Gastroesophageal sphincter (tissue), 4 donors: ENCODE measurements at regions not wholly inside any gene's neighbourhood (a gene's known extent, or its start where the extent isn't known, plus 50 kb on each side); places are given as distances from the start of the nearest gene placed in this dataset.

ENCODE experiments used
- ATAC-seq: fragments of 150-250 bp; one replicate; pipeline ENCODE4 v1.9.1; 2016; ENCODE audit warnings: mild to moderate bottlenecking, moderate library complexity
- H3K27ac ChIP-seq, 4 donors: fragments of 200-600 bp; sonication (generic) in 3 of 4; 1 replicate in 3 of 4; 2 replicates in 1 of 4; pipeline ENCODE4 v1.5.1; 2016 to 2019
- H3K27me3 ChIP-seq: fragments of 200-600 bp; sonication (generic); one replicate; pipeline ENCODE4 v1.5.1; 2019
- H3K36me3 ChIP-seq, 2 donors: fragments of 200-600 bp; sonication (generic); one replicate each; pipeline ENCODE4 v1.5.1; 2019; ENCODE audit warnings: control low read depth in 1 of 2
- H3K4me1 ChIP-seq, 3 donors: fragments of 200-600 bp; sonication (generic); 1 replicate in 2 of 3; 2 replicates in 1 of 3; pipeline ENCODE4 v1.5.1; 2016 to 2019; ENCODE audit warnings: control low read depth in 2 of 3
- H3K4me3 ChIP-seq, 2 donors: fragments of 200-600 bp; sonication (generic); one replicate each; pipeline ENCODE4 v1.5.1; 2019; ENCODE audit warnings: mild to moderate bottlenecking in 1 of 2, moderate library complexity in 1 of 2
- H3K9me3 ChIP-seq, 3 donors: fragments of 200-600 bp; sonication (generic); one replicate each; pipeline ENCODE4 v1.5.1; 2017 to 2019; ENCODE audit warnings: control low read depth in 2 of 3
- EP300 ChIP-seq: sonication (generic); formaldehyde crosslinking; IDR thresholded peaks from one replicate; pipeline ENCODE4 v1.6.1; 2017; ENCODE audit warnings: antibody characterized with exemption, mild to moderate bottlenecking
- POLR2A ChIP-seq, 2 donors: fragments of 450-650 bp; IDR thresholded peaks; one replicate each; pipeline ENCODE4 v1.6.1; 2017; ENCODE audit warnings: antibody characterized with exemption in 2 of 2, mild to moderate bottlenecking in 2 of 2, moderate library complexity in 1 of 2
- POLR2AphosphoS5 ChIP-seq: sonication (generic); formaldehyde crosslinking; IDR thresholded peaks from one replicate; pipeline ENCODE4 v1.6.1; 2017; ENCODE audit warnings: antibody characterized with exemption
- WGBS, 2 donors: methylation state at CpG; one replicate each; pipeline ENCODE4 v1.1.5; 2018; ENCODE audit warnings: low coverage in 1 of 2; 5-methylcytosine and 5-hydroxymethylcytosine counted together
- TF ChIP-seq, protein P1 (sequence below), 4 experiments: fragments of 200-600 bp in 2 of 4; fragments of 450-650 bp in 2 of 4; sonication (generic) in 1 of 4; IDR thresholded peaks; one replicate each; pipeline ENCODE4 v1.5.1; 2017 to 2019; ENCODE audit warnings: antibody characterized with exemption in 4 of 4, mild to moderate bottlenecking in 2 of 4, moderate library complexity in 2 of 4

DNA sequence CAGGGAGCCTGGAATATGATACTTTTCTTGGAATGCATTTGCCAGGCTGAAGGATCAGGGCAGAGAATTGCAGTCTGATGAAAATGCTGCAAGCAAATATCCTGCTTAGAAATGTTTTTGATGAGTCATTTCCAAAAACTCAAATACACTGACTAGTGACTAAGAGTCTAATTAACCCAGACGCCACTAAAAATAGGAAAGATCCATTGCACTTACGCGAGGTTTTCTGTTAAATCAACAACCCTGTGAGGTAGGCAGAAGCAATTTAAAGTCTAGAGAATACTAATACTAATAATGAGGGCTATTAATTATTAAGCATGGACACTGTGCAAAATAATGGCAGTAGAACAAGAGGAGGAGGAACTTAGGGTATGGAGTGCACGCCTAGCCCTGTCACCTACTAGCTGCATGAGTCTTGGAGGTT lies 130.1 kb upstream of the DOK5 start:
- peak; percentile 57 for TF ChIP-seq POLR2AphosphoS5
- TF ChIP-seq, protein P1, sequence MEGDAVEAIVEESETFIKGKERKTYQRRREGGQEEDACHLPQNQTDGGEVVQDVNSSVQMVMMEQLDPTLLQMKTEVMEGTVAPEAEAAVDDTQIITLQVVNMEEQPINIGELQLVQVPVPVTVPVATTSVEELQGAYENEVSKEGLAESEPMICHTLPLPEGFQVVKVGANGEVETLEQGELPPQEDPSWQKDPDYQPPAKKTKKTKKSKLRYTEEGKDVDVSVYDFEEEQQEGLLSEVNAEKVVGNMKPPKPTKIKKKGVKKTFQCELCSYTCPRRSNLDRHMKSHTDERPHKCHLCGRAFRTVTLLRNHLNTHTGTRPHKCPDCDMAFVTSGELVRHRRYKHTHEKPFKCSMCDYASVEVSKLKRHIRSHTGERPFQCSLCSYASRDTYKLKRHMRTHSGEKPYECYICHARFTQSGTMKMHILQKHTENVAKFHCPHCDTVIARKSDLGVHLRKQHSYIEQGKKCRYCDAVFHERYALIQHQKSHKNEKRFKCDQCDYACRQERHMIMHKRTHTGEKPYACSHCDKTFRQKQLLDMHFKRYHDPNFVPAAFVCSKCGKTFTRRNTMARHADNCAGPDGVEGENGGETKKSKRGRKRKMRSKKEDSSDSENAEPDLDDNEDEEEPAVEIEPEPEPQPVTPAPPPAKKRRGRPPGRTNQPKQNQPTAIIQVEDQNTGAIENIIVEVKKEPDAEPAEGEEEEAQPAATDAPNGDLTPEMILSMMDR (IDR thresholded peaks at IDR 0.05) = no peak
- WGBS, 2 donors = 19 to 27% methylated on average over 4 of the region's 4 CpGs
- H3K27me3 ChIP-seq = no peaks in the 10 kb centered on the region
- H3K27ac ChIP-seq = no peak overlapping the region
- H3K4me3 ChIP-seq = no peak overlapping the region
- H3K9me3 ChIP-seq = no peaks in the 10 kb centered on the region
- no peak for ATAC-seq
- H3K4me1 ChIP-seq = peaks cover 5 to 19% (median 6%) of the 10 kb centered on the region in 3 donors
- H3K36me3 ChIP-seq = no peaks in the 10 kb centered on the region

GRCh38 chr20:54345821-54346220 lies 129.6 kb upstream of the DOK5 start:
- Histone ChIP-seq H3K9me3 (no peaks in the 10 kb centered on the region), H3K27me3 (no peaks in the 10 kb centered on the region), H3K36me3 (no peaks in the 10 kb centered on the region), H3K4me1 (peaks cover 5 to 17% (median 6%) of the 10 kb centered on the region in 3 donors), H3K4me3 (no peak overlapping the region), H3K27ac (no peak overlapping the region)
- TF ChIP-seq POLR2AphosphoS5 = no peak
- TF ChIP-seq, protein P1 (IDR thresholded peaks at IDR 0.05) = no peak
- no peak for TF ChIP-seq EP300
- no peak for TF ChIP-seq POLR2A (IDR thresholded peaks at IDR 0.05)
- no peak for ATAC-seq
- 55 to 58% methylated on average over 2 of the region's 2 CpGs for WGBS, 2 donors

DNA sequence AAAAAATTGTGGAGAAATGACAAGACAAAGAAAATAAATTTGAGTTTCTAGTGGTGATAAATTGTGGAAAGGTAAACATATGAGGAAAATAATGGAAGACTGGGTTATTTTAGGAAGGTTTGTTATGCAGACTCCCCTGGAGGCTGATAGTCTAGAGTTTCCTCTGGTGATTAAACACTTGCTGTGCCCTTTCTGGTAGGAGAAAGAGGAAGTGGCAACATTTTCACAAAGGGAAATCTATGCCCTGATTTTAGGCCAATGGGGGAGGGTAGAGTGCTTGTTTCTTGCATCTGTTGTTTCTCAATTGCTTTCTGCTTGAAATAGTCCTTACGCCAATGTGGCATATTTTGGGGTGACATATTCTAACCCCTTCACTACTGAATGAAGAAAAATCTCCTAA lies 129.1 kb upstream of the DOK5 start:
- Histone ChIP-seq H3K27ac (no peak overlapping the region), H3K4me1 (peaks cover 5 to 15% (median 6%) of the 10 kb centered on the region in 3 donors), H3K4me3 (no peak overlapping the region), H3K27me3 (no peaks in the 10 kb centered on the region), H3K9me3 (no peaks in the 10 kb centered on the region), H3K36me3 (no peaks in the 10 kb centered on the region)
- 87 to 100% methylated on average over 1 of the region's 1 CpG for WGBS, 2 donors
- ATAC-seq = no peak
- TF ChIP-seq POLR2A (IDR thresholded peaks at IDR 0.05) (no peak), POLR2AphosphoS5 (no peak), EP300 (no peak)
- TF ChIP-seq, protein P1 (IDR thresholded peaks at IDR 0.05) = no peak

GRCh38 chr20:54347166-54347833 lies 128.1 kb upstream of the DOK5 start:
- H3K9me3 ChIP-seq = no peaks in the 10 kb centered on the region
- 85 to 94% methylated on average over 8 to 9 of the region's 9 CpGs for WGBS, 2 donors
- ATAC-seq = no peak
- no peak overlapping the region for H3K27ac ChIP-seq
- TF ChIP-seq, protein P1 (IDR thresholded peaks at IDR 0.05) = no peak
- TF ChIP-seq POLR2AphosphoS5 (no peak), POLR2A (IDR thresholded peaks at IDR 0.05) (no peak), EP300 (no peak)
- no peaks in the 10 kb centered on the region for H3K36me3 ChIP-seq
- no peak overlapping the region for H3K4me3 ChIP-seq
- H3K4me1 ChIP-seq = peaks cover 5 to 15% (median 6%) of the 10 kb centered on the region in 3 donors
- no peaks in the 10 kb centered on the region for H3K27me3 ChIP-seq

DNA sequence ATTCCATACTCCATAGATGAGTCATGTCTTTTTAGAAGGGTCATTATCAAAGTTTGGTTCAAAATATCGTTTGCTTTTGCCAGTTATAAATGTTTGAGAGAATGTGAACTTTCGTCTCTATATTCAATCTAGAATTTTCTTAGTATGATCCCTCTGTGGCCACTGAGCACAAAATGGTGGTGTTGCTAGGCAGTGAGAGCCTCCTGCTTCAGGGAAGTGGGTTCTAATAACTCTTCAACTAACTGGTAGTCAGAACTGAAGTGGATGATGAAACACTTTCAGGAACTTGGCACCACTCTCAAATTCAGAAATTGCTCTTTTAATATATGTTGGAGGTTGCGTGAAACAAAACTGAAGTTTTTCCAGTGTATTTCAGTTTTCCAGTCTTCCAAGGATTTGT lies 125.0 kb upstream of the DOK5 start:
- 46 to 83% methylated on average over 3 of the region's 3 CpGs for WGBS, 2 donors
- H3K4me3 ChIP-seq = no peak overlapping the region
- no peak overlapping the region for H3K27ac ChIP-seq
- peaks cover 2 to 6% (median 2%) of the 10 kb centered on the region in 3 donors for H3K4me1 ChIP-seq
- no peaks in the 10 kb centered on the region for H3K36me3 ChIP-seq
- H3K27me3 ChIP-seq = no peaks in the 10 kb centered on the region
- H3K9me3 ChIP-seq = no peaks in the 10 kb centered on the region
- TF ChIP-seq EP300 = no peak
- TF ChIP-seq, protein P1 (IDR thresholded peaks at IDR 0.05) = no peak
- no peak for TF ChIP-seq POLR2AphosphoS5
- TF ChIP-seq POLR2A (IDR thresholded peaks at IDR 0.05) = no peak
- no peak for ATAC-seq
